Ovary (tissue), 3 donors: ENCODE measurements at regions not wholly inside any gene's neighbourhood (a gene's known extent, or its start where the extent isn't known, plus 50 kb on each side); places are given as distances from the start of the nearest gene placed in this dataset.
A peak's percentile ranks its signal among the peaks of the same experiment; 100 is the strongest.

Experiments used
- POLR2A ChIP-seq: fragments of 450-650 bp; IDR thresholded peaks from one replicate; pipeline ENCODE4 v1.6.1; 2017; ENCODE audit warnings: antibody characterized with exemption, mild to moderate bottlenecking, moderate library complexity
- TF ChIP-seq, protein P1 (sequence below), 3 donors: fragments of 450-650 bp in 2 of 3; fragments of 200-600 bp in 1 of 3; IDR thresholded peaks; one replicate each; pipeline versions ENCODE4 v1.5.1 to v1.8.0; 2016 to 2022; ENCODE audit warnings: antibody characterized with exemption in 3 of 3, mild to moderate bottlenecking in 1 of 3
- donor health status: DM: no; HTN: no; CAD: no.

DNA sequence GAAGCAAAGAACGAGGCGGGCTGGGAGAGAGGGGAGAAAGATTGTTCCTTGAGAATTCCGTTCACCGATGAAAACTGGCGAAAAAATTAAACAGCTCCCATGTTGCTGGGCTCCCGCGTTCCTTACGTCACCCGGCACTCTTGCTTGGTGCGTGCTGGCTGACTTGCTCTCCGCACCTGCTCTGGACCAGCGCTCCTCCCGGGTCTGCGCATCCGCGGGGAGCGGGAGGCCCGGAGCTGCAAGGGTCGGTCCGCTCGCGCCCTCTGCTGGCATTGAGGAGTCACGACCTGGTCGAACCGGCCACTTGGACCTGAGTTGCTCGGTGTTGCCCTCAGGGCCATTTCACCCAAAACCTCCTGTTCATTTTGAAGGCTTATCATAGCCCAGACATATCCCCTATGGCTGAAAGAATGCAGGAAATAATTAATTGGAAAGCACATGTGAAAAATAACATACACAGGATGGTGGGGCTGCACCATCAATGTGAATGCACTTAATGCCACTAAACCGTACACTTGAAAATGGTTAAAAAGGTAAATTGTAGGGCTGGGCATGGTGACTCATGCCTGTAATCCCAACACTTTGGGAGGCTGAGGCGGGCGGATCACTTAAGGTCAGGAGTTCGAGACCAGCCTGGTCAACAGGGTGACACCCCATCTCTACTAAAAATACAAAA lies 98.9 kb upstream of the BACE2 start:
- TF ChIP-seq, protein P1, sequence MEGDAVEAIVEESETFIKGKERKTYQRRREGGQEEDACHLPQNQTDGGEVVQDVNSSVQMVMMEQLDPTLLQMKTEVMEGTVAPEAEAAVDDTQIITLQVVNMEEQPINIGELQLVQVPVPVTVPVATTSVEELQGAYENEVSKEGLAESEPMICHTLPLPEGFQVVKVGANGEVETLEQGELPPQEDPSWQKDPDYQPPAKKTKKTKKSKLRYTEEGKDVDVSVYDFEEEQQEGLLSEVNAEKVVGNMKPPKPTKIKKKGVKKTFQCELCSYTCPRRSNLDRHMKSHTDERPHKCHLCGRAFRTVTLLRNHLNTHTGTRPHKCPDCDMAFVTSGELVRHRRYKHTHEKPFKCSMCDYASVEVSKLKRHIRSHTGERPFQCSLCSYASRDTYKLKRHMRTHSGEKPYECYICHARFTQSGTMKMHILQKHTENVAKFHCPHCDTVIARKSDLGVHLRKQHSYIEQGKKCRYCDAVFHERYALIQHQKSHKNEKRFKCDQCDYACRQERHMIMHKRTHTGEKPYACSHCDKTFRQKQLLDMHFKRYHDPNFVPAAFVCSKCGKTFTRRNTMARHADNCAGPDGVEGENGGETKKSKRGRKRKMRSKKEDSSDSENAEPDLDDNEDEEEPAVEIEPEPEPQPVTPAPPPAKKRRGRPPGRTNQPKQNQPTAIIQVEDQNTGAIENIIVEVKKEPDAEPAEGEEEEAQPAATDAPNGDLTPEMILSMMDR (IDR thresholded peaks at IDR 0.05) = peak in 2 of 3 donors; percentile 18 to 50
- no peak for TF ChIP-seq POLR2A
